ENCODE measurements at regions not wholly inside any gene's neighbourhood (a gene's known extent, or its start where the extent isn't known, plus 50 kb on each side); places are given as distances from the start of the nearest gene placed in this dataset.

GRCh38 chr16:80027007-80027965, 426.7 kb upstream of the MAF start:
- no peak for TF ChIP-seq CTCF (conservative IDR thresholded peaks at IDR 0.05)
- TF ChIP-seq ZFX (IDR thresholded peaks at IDR 0.05): no peak
- H3K27ac ChIP-seq: no peak overlapping the region

DNA sequence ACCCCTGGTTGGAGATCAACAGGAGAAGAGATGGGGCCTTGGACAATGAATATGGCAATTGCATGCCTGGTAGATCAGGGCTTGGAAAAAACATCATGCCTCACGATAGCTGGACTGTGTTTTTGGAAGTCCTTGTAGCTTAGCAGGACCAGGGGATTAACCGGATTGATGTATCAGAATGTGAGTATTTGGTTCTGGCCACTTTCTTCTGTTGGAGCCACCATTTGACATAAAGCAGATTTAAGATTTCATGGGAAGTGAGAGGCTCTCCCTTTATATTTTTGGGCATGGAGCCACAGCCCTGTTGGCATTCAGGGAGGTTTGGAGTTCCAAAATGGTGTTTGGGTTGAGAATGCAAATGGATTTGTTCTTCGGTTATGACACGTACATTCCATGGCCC, 424.7 kb upstream of the MAF start:
- no peak overlapping the region for H3K27ac ChIP-seq

GRCh38 chr16:80024443-80024842, 423.9 kb upstream of the MAF start:
- no peak overlapping the region for H3K27ac ChIP-seq
- TF ChIP-seq ZFX (IDR thresholded peaks at IDR 0.05): no peak
- TF ChIP-seq CTCF (conservative IDR thresholded peaks at IDR 0.05): no peak

More for the DNA sequence above, 424.7 kb upstream of the MAF start:
- TF ChIP-seq ZFX (IDR thresholded peaks at IDR 0.05) (no peak), CTCF (conservative IDR thresholded peaks at IDR 0.05) (no peak)

DNA sequence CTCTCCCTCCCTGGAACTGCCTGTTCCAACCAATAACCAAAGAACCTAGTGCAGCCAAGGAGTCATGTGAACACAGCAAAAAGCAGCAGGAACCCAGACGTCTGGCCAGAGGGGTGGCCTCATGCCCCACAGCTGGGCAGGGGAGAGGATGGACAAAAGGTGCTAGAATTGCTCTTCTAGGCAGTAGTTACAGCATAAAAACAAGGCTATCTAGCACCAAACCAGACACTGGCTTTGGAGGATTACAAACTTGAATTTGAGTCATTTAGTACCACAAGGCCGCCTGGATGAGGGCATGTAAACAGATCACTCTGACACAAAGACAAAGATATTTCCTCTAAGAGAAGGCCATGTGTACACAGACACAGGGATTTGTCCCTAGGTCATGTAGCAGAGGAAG, 423.3 kb upstream of the MAF start:
- TF ChIP-seq CTCF (conservative IDR thresholded peaks at IDR 0.05) (no peak), ZFX (IDR thresholded peaks at IDR 0.05) (no peak)
- no peak overlapping the region for H3K27ac ChIP-seq

DNA sequence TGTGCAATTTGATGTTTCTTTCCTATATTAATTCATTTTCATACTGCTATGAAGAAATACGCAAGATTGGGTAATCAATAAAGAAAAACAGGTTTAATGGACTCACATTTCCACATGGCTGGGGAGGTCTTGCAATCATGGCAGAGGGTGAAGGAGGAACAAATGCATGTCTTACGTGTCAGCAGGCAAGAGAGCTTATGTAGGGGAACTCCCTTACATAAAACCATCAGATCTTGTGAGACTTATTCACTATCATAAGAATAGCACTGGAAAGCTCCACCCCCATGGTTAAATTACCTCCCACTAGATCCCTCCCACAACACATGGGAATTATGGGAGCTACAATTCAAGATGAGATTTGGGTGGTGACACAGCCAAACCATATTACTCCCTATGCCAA, 418.9 kb upstream of the MAF start:
- TF ChIP-seq ZFX (IDR thresholded peaks at IDR 0.05) (no peak), CTCF (conservative IDR thresholded peaks at IDR 0.05) (no peak)

DNA sequence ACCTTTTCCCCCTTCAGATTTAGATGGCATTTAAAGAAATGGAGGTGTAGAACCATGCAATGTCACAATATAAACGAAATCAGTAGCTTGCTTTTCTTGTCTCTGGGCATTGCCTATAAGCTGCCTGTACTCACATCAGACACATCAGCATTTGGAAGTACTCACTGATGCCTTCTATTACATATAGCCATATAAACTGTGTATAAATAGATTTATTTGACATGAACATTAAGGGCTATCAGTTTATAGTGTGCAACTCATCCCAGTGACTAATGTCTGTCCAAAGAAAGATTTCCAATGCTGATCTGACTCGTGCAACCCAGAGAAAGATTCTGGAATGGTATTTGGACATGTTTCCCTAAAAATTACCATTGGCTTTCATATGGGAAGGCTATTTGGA, 417.9 kb upstream of the MAF start:
- no peak for TF ChIP-seq ZFX (IDR thresholded peaks at IDR 0.05)
- no peak overlapping the region for H3K27ac ChIP-seq

More for the DNA sequence above, 418.9 kb upstream of the MAF start:
- no peak overlapping the region for H3K27ac ChIP-seq

DNA sequence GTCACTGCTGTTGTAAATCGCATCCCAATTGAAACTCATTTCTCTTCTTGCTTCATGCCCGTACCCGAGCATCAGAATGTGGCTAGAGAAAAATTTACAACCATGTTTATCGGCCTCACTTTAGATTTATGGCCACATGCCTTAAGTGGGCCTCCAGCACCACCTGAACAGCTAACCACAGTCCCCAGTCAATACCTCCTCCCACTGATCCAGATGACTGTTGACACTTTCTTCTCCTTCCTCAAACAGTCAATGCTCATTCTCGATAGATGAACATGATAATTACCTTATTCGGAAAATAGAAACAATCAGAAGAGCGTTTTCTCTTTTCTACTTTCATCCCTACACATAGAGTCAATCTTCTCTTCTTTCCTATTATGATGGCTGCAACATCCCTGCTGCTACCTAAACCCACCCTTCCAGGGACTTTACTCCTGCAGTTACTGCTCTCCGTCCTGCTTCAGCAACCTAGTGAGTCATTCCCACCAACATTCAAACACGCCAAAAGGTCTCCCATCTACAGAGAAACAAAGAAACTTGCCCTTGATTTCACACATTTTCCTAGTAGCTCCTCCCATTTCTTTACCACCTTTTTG, 416.3 kb upstream of the MAF start:
- no peak overlapping the region for H3K27ac ChIP-seq
- no peak for TF ChIP-seq CTCF (conservative IDR thresholded peaks at IDR 0.05)
- TF ChIP-seq ZFX (IDR thresholded peaks at IDR 0.05): no peak

All from C4-2B (cell line).